ENCODE measurements at regions not wholly inside any gene's neighbourhood (a gene's known extent, or its start where the extent isn't known, plus 50 kb on each side); places are given as distances from the start of the nearest gene placed in this dataset.

- no peak overlapping the region for H3K4me3 ChIP-seq (ENCODE audit: low read depth, low read length)
- no peak for TF ChIP-seq CTCF (conservative IDR thresholded peaks at IDR 0.05; ENCODE audit: low read depth, low read length)
These were observed 300.6 kb downstream of the TBL1XR1 start for GRCh38 chr3:176896640-176897039.

DNA sequence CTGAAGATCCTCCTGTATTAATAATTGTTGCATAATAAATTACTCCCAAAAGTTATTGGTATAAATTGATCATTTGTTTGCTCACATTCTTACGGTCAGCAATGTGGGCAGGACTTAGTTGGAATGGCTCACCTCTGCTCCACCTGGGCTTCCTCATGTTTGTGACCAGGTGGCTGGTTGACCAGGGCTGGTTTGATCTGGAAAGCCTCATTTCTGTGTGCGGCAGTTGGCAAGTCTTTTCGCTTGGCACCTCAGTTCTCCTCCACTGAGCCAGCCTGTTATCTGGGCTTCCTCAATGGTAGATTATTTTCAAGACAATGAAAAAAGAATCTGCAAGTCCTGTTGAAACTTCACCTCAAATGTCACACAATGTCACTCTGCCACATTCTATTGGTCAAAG, 301.1 kb downstream of the TBL1XR1 start:
- H3K4me3 ChIP-seq (ENCODE audit: low read depth, low read length): no peak overlapping the region
- DNase-seq (ENCODE audit: low read depth): no peak
- TF ChIP-seq CTCF (conservative IDR thresholded peaks at IDR 0.05; ENCODE audit: low read depth, low read length): no peak

More at GRCh38 chr3:176896640-176897039, 300.6 kb downstream of the TBL1XR1 start:
- no peak for DNase-seq (ENCODE audit: low read depth)

GRCh38 chr3:176879710-176880109, 317.6 kb downstream of the TBL1XR1 start:
- DNase-seq (ENCODE audit: low read depth): no peak
- H3K4me3 ChIP-seq (ENCODE audit: low read depth, low read length): no peak overlapping the region
- no peak for TF ChIP-seq CTCF (conservative IDR thresholded peaks at IDR 0.05; ENCODE audit: low read depth, low read length)

DNA sequence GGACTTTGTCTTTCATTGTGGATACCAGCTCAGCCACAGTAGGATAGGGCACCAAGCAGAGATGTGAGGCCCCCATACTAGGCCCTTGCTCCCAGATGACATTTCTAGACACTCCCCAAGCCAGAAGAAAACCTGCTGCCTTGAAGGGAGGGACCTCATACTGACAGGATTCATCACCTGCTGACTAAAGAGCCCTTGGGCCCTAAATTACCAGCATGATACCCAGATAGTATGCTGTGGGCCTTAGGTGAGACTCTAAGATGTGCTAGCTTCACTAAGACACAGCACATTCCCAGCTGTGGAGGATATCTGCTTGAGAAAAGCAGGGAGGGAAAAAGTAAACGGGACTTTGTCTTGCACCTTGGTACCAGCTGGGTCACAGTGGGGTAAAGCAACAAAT, 324.0 kb downstream of the TBL1XR1 start:
- no peak overlapping the region for H3K4me3 ChIP-seq (ENCODE audit: low read depth, low read length)
- TF ChIP-seq CTCF (conservative IDR thresholded peaks at IDR 0.05; ENCODE audit: low read depth, low read length): no peak
- no peak for DNase-seq (ENCODE audit: low read depth)

DNA sequence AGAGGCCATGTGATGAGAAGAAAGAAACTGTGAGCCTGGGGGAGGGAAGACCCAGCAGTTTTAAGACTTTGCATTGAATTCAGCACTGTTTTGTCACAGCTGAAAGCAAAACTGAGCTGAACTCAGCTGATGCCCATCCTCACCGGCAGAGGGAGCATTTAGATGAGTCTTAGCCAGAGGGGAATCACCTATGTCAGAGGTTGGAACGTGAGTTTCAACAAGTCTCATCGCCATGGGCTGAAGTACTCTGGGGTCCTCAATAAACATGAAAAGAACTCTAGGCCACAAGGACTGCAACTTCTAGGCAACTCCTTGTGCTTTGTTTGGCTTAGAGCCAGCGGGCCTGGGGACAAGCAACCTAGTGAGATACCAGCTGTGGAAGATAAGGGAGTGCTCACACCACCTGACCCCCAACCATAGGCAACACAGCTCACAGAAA, 324.5 kb downstream of the TBL1XR1 start:
- peak; percentile 7 for DNase-seq (ENCODE audit: low read depth)

GRCh38 chr3:176870451-176870850, 326.8 kb downstream of the TBL1XR1 start:
- no peak overlapping the region for H3K4me3 ChIP-seq (ENCODE audit: low read depth, low read length)
- DNase-seq (ENCODE audit: low read depth): no peak
- no peak for TF ChIP-seq CTCF (conservative IDR thresholded peaks at IDR 0.05; ENCODE audit: low read depth, low read length)

More for the DNA sequence above, 324.5 kb downstream of the TBL1XR1 start:
- TF ChIP-seq CTCF (conservative IDR thresholded peaks at IDR 0.05; ENCODE audit: low read depth, low read length): peak; percentile 96
- H3K4me3 ChIP-seq (ENCODE audit: low read depth, low read length): no peak overlapping the region
